AG10803 (cell line): ENCODE measurements at regions not wholly inside any gene's neighbourhood (a gene's known extent, or its start where the extent isn't known, plus 50 kb on each side); places are given as distances from the start of the nearest gene placed in this dataset.
"Not testable (repeated sequence)": the region's sequence is repeated elsewhere in the genome, so short reads cannot be mapped to it uniquely, and the experiment has no call there.

Source experiments
- DNase-seq: peaks from one replicate; pipeline ENCODE4 v3.0.0; 2010; ENCODE audit warnings: low read depth
- H3K4me3 ChIP-seq: 2 replicates; pipeline ENCODE4 v1.5.1; 2011; ENCODE audit warnings: mild to moderate bottlenecking, low read length, control low read depth
- CTCF ChIP-seq: conservative IDR thresholded peaks from 2 replicates; pipeline ENCODE4 v1.5.1; 2011; ENCODE audit warnings: mild to moderate bottlenecking, low read length, control low read depth, inconsistent platforms

- no peak overlapping the region for H3K4me3 ChIP-seq
- TF ChIP-seq CTCF: no peak
- no peak for DNase-seq
These were observed 210.4 kb upstream of the ELAVL2 start for GRCh38 chr9:24036459-24036858.

- no peak for TF ChIP-seq CTCF
- no peak for DNase-seq
- no peak overlapping the region for H3K4me3 ChIP-seq
These were observed 209.8 kb upstream of the ELAVL2 start for GRCh38 chr9:24035816-24036215.

GRCh38 chr9:24011881-24012280, 185.8 kb upstream of the ELAVL2 start:
- H3K4me3 ChIP-seq: no peak overlapping the region
- TF ChIP-seq CTCF: no peak
- no peak for DNase-seq

GRCh38 chr9:24011009-24011717, 185.1 kb upstream of the ELAVL2 start:
- TF ChIP-seq CTCF: no peak
- H3K4me3 ChIP-seq: no peak overlapping the region
- DNase-seq: no peak

GRCh38 chr9:24009322-24009721, 183.3 kb upstream of the ELAVL2 start:
- DNase-seq: no peak
- no peak overlapping the region for H3K4me3 ChIP-seq
- no peak for TF ChIP-seq CTCF

- no peak for DNase-seq
- TF ChIP-seq CTCF: no peak
- no peak overlapping the region for H3K4me3 ChIP-seq
These were observed 181.1 kb upstream of the ELAVL2 start for GRCh38 chr9:24007185-24007584.

- DNase-seq, H3K4me3 ChIP-seq: not testable (repeated sequence)
These were observed 165.8 kb upstream of the ELAVL2 start for GRCh38 chr9:23991874-23992273.
